ENCODE measurements at regions not wholly inside any gene's neighbourhood (a gene's known extent, or its start where the extent isn't known, plus 50 kb on each side); places are given as distances from the start of the nearest gene placed in this dataset.

GRCh38 chr5:37991301-37992299, 151.8 kb upstream of the GDNF start:
- H3K9me3 ChIP-seq (ENCODE audit: control insufficient read depth, insufficient read depth, low read length) = no peaks in the 10 kb centered on the region
- H3K4me1 ChIP-seq (ENCODE audit: control insufficient read depth, low read length) = no peaks in the 10 kb centered on the region
- H3K36me3 ChIP-seq (ENCODE audit: control insufficient read depth, low read length) = no peaks in the 10 kb centered on the region
- no peak overlapping the region for H3K27ac ChIP-seq (ENCODE audit: low read depth, low read length)
- H4K20me1 ChIP-seq (ENCODE audit: control insufficient read depth, insufficient read depth, low read depth, low read length) = no peaks in the 10 kb centered on the region
- no peak for TF ChIP-seq EZH2phosphoT487 (IDR thresholded peaks at IDR 0.05; ENCODE audit: borderline replicate concordance, low read length)
- no peak for TF ChIP-seq CTCF (IDR thresholded peaks at IDR 0.05; ENCODE audit: low read depth, low read length, poor library complexity, severe bottlenecking)
- no peaks in the 10 kb centered on the region for H3K79me2 ChIP-seq (ENCODE audit: control insufficient read depth, low read length)
- H3K9me2 ChIP-seq (replicated peaks; ENCODE audit: control insufficient read depth, low read length) = no peaks in the 10 kb centered on the region
- H3K4me2 ChIP-seq (ENCODE audit: low read length) = no peak overlapping the region
- no peaks in the 10 kb centered on the region for H3K27me3 ChIP-seq (ENCODE audit: control insufficient read depth, low read length)
- H3K4me3 ChIP-seq (ENCODE audit: low read length) = no peak overlapping the region
- no peaks in the 10 kb centered on the region for H3F3A ChIP-seq (ENCODE audit: control insufficient read depth, insufficient read depth)

GRCh38 chr5:37989884-37990283, 150.0 kb upstream of the GDNF start:
- H3K4me3 ChIP-seq (ENCODE audit: low read length) = no peak overlapping the region
- TF ChIP-seq EZH2phosphoT487 (IDR thresholded peaks at IDR 0.05; ENCODE audit: borderline replicate concordance, low read length) = no peak
- TF ChIP-seq CTCF (IDR thresholded peaks at IDR 0.05; ENCODE audit: low read depth, low read length, poor library complexity, severe bottlenecking) = no peak

DNA sequence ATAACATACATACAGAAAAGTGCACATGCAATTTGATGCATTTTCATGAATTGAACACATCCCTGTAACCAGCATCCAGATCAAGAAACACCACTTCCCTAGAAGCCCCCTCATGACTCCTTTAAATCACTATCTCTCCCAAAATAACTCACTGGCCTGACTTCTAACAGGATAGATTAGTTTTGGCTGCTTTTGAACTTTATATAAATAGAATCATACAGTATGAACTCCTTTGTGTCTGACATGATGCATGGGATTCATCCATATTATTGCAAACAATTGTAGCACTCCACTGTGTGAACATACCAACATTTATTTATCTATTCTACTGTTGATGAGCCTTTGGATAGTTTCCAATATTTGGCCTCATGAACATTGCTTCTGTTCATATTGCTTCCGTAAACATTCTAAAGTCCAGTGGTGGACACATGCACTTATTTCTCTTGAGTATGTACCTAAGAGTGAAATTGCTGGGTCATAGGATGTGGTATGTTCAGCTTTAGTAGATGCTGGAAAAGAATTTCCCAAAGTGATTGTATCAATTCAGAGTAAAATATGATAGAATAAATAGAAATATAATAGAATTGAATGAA, 148.7 kb upstream of the GDNF start:
- Histone ChIP-seq H3K36me3 (ENCODE audit: control insufficient read depth, low read length) (no peaks in the 10 kb centered on the region), H3K27ac (ENCODE audit: low read depth, low read length) (no peak overlapping the region)

More at GRCh38 chr5:37989884-37990283, 150.0 kb upstream of the GDNF start:
- Histone ChIP-seq H3K27ac (ENCODE audit: low read depth, low read length) (no peak overlapping the region), H4K20me1 (ENCODE audit: control insufficient read depth, insufficient read depth, low read depth, low read length) (no peaks in the 10 kb centered on the region), H3K4me1 (ENCODE audit: control insufficient read depth, low read length) (no peaks in the 10 kb centered on the region), H3K36me3 (ENCODE audit: control insufficient read depth, low read length) (no peaks in the 10 kb centered on the region), H3K9me2 (replicated peaks; ENCODE audit: control insufficient read depth, low read length) (no peaks in the 10 kb centered on the region), H3K4me2 (ENCODE audit: low read length) (no peak overlapping the region), H3K9me3 (ENCODE audit: control insufficient read depth, insufficient read depth, low read length) (no peaks in the 10 kb centered on the region), H3K27me3 (ENCODE audit: control insufficient read depth, low read length) (no peaks in the 10 kb centered on the region), H3K79me2 (ENCODE audit: control insufficient read depth, low read length) (no peaks in the 10 kb centered on the region), H3F3A (ENCODE audit: control insufficient read depth, insufficient read depth) (no peaks in the 10 kb centered on the region)

More for the DNA sequence above, 148.7 kb upstream of the GDNF start:
- Histone ChIP-seq H3K9me2 (replicated peaks; ENCODE audit: control insufficient read depth, low read length) (no peaks in the 10 kb centered on the region), H3K79me2 (ENCODE audit: control insufficient read depth, low read length) (no peaks in the 10 kb centered on the region), H3K4me3 (ENCODE audit: low read length) (no peak overlapping the region), H3K27me3 (ENCODE audit: control insufficient read depth, low read length) (no peaks in the 10 kb centered on the region), H3K4me1 (ENCODE audit: control insufficient read depth, low read length) (no peaks in the 10 kb centered on the region), H4K20me1 (ENCODE audit: control insufficient read depth, insufficient read depth, low read depth, low read length) (no peaks in the 10 kb centered on the region), H3K4me2 (ENCODE audit: low read length) (no peak overlapping the region), H3K9me3 (ENCODE audit: control insufficient read depth, insufficient read depth, low read length) (no peaks in the 10 kb centered on the region), H3F3A (ENCODE audit: control insufficient read depth, insufficient read depth) (no peaks in the 10 kb centered on the region)
- TF ChIP-seq CTCF (IDR thresholded peaks at IDR 0.05; ENCODE audit: low read depth, low read length, poor library complexity, severe bottlenecking) = no peak
- TF ChIP-seq EZH2phosphoT487 (IDR thresholded peaks at IDR 0.05; ENCODE audit: borderline replicate concordance, low read length) = no peak

Measured in DOHH2 (cell line).